Transverse colon (tissue), 4 donors: ENCODE measurements at regions not wholly inside any gene's neighbourhood (a gene's known extent, or its start where the extent isn't known, plus 50 kb on each side); places are given as distances from the start of the nearest gene placed in this dataset.

Experiments used
- POLR2AphosphoS5 ChIP-seq, 3 donors: sonication (generic); formaldehyde crosslinking; IDR thresholded peaks; one replicate each; pipeline ENCODE4 v1.6.1; 2016; ENCODE audit warnings: antibody characterized with exemption in 3 of 3
- TF ChIP-seq, protein P1 (sequence below), 5 experiments: fragments of 200-600 bp in 3 of 5; fragments of 450-650 bp in 2 of 5; sonication (generic) in 3 of 5; IDR thresholded peaks; 1 replicate in 2 of 5; 2 replicates in 3 of 5; pipeline ENCODE4 v1.5.1; 2016 to 2017; ENCODE audit warnings: antibody characterized with exemption in 5 of 5, inconsistent platforms in 3 of 5, mild to moderate bottlenecking in 2 of 5, moderate library complexity in 1 of 5

- TF ChIP-seq, protein P1, sequence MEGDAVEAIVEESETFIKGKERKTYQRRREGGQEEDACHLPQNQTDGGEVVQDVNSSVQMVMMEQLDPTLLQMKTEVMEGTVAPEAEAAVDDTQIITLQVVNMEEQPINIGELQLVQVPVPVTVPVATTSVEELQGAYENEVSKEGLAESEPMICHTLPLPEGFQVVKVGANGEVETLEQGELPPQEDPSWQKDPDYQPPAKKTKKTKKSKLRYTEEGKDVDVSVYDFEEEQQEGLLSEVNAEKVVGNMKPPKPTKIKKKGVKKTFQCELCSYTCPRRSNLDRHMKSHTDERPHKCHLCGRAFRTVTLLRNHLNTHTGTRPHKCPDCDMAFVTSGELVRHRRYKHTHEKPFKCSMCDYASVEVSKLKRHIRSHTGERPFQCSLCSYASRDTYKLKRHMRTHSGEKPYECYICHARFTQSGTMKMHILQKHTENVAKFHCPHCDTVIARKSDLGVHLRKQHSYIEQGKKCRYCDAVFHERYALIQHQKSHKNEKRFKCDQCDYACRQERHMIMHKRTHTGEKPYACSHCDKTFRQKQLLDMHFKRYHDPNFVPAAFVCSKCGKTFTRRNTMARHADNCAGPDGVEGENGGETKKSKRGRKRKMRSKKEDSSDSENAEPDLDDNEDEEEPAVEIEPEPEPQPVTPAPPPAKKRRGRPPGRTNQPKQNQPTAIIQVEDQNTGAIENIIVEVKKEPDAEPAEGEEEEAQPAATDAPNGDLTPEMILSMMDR (IDR thresholded peaks at IDR 0.05): no peak
- TF ChIP-seq POLR2AphosphoS5 (IDR thresholded peaks at IDR 0.05): no peak
These were observed 144.2 kb downstream of the HLX start for GRCh38 chr1:221023482-221023881.
